Aorta (tissue), 5 donors: ENCODE measurements at regions not wholly inside any gene's neighbourhood (a gene's known extent, or its start where the extent isn't known, plus 50 kb on each side); places are given as distances from the start of the nearest gene placed in this dataset.

ENCODE experiments used
- ATAC-seq: fragments of 200-7000 bp; cut with Tn5 transposase; one replicate; pipeline ENCODE4 v1.9.1; 2022; ENCODE audit warnings: moderate library complexity; ENCODE audit not compliant: low FRiP score
- DNase-seq, 2 donors: peaks; one replicate each; pipeline ENCODE4 v3.0.0-alpha.2; 2020
- H3K27ac ChIP-seq, 2 donors: one replicate each; pipeline ENCODE4 v1.5.1; 2013; ENCODE audit warnings: low read length in 2 of 2, mild to moderate bottlenecking in 2 of 2, moderate library complexity in 2 of 2, control low read depth in 1 of 2, inconsistent platforms in 1 of 2, low read depth in 1 of 2
- H3K27me3 ChIP-seq, 2 donors: one replicate each; pipeline ENCODE4 v1.6.1; 2013; ENCODE audit warnings: control low read depth in 1 of 2, low read length in 1 of 2, mild to moderate bottlenecking in 1 of 2, moderate library complexity in 1 of 2; ENCODE audit not compliant: insufficient read depth in 2 of 2, control insufficient read depth in 1 of 2
- H3K36me3 ChIP-seq, 2 donors: one replicate each; pipeline ENCODE4 v1.6.1; 2013; ENCODE audit warnings: control low read depth in 1 of 2, low read length in 1 of 2, mild to moderate bottlenecking in 1 of 2; ENCODE audit not compliant: insufficient read depth in 2 of 2, control insufficient read depth in 1 of 2
- H3K4me1 ChIP-seq, 2 donors: one replicate each; pipeline ENCODE4 v1.6.1; 2013; ENCODE audit warnings: low read length in 2 of 2, control low read depth in 1 of 2, mild to moderate bottlenecking in 1 of 2, moderate library complexity in 1 of 2; ENCODE audit not compliant: insufficient read depth in 2 of 2, control insufficient read depth in 1 of 2
- H3K4me3 ChIP-seq, 2 donors: one replicate each; pipeline ENCODE4 v1.5.1; 2013; ENCODE audit warnings: low read length in 2 of 2, control low read depth in 1 of 2, mild to moderate bottlenecking in 1 of 2
- H3K9me3 ChIP-seq: one replicate; pipeline ENCODE4 v1.6.1; 2013; ENCODE audit warnings: mild to moderate bottlenecking, low read length; ENCODE audit not compliant: control insufficient read depth
- WGBS, 2 donors: extraction: QIAGEN DNeasy Blood & Tissue Kit; methylation state at CpG; one replicate each; pipeline ENCODE4 v1.1.7; 2013; 5-methylcytosine and 5-hydroxymethylcytosine counted together
- intact Hi-C, 2 donors: fragments of 100-400 bp; cut with DNase I; formaldehyde crosslinking; loops; one replicate each; pipeline versions ENCODE4 v1.14.2 to v1.15.0; 2022
- donor health status: healthy with polysubstance abuse.
- donor health status: Bipolar disorder and iron deficiency.
- donor health status: DM: no; HTN: no; CAD: no.
- donor health status: DM: no; HTN: no; CAD: no.
- donor health status: DM: yes; HTN: yes; CAD: no.

GRCh38 chr6:155660251-155660977 lies 204.8 kb upstream of the NOX3 start:
- no peaks in the 10 kb centered on the region for H3K4me1 ChIP-seq
- peaks cover 2% of the 10 kb centered on the region for H3K9me3 ChIP-seq
- no peaks in the 10 kb centered on the region for H3K36me3 ChIP-seq
- H3K4me3 ChIP-seq, result no peak overlapping the region
- DNase-seq (no peak), ATAC-seq (no peak)
- intact Hi-C loops, result no loop called here
- H3K27ac ChIP-seq, result no peak overlapping the region
- 44 to 46% methylated on average over 6 of the region's 6 CpGs for WGBS, 2 donors
- H3K27me3 ChIP-seq, result no peaks in the 10 kb centered on the region

GRCh38 chr6:155656024-155656423 lies 200.4 kb upstream of the NOX3 start:
- intact Hi-C loops, result no loop called here
- Histone ChIP-seq H3K9me3 (peaks cover 2% of the 10 kb centered on the region), H3K4me3 (no peak overlapping the region), H3K27ac (no peak overlapping the region), H3K27me3 (no peaks in the 10 kb centered on the region), H3K36me3 (no peaks in the 10 kb centered on the region), H3K4me1 (no peaks in the 10 kb centered on the region)
- ATAC-seq (no peak), DNase-seq (no peak)
- 70 to 74% methylated on average over 3 of the region's 3 CpGs for WGBS, 2 donors

GRCh38 chr6:155654474-155654873 lies 198.8 kb upstream of the NOX3 start:
- Histone ChIP-seq H3K4me3 (no peak overlapping the region), H3K9me3 (peaks cover 2% of the 10 kb centered on the region), H3K27ac (no peak overlapping the region), H3K4me1 (no peaks in the 10 kb centered on the region), H3K27me3 (no peaks in the 10 kb centered on the region), H3K36me3 (no peaks in the 10 kb centered on the region)
- DNase-seq (no peak), ATAC-seq (no peak)
- intact Hi-C loops, result no loop called here

- no peaks in the 10 kb centered on the region for H3K36me3 ChIP-seq
- no peak overlapping the region for H3K4me3 ChIP-seq
- DNase-seq (no peak), ATAC-seq (no peak)
- H3K27ac ChIP-seq, result no peak overlapping the region
- H3K4me1 ChIP-seq, result no peaks in the 10 kb centered on the region
- intact Hi-C loops, result no loop called here
- H3K9me3 ChIP-seq, result no peaks in the 10 kb centered on the region
- H3K27me3 ChIP-seq, result no peaks in the 10 kb centered on the region
- WGBS, 2 donors, result 39 to 44% methylated on average over 5 of the region's 5 CpGs
Observed at GRCh38 chr6:155648301-155648700, 192.7 kb upstream of the NOX3 start.

- Histone ChIP-seq H3K27ac (no peak overlapping the region), H3K27me3 (peaks cover 0 to 1% of the 10 kb centered on the region in 2 donors), H3K4me3 (no peak overlapping the region), H3K36me3 (no peaks in the 10 kb centered on the region), H3K9me3 (peaks cover 3% of the 10 kb centered on the region), H3K4me1 (no peaks in the 10 kb centered on the region)
- intact Hi-C loops, result no loop called here
- ATAC-seq, result no peak
- no peak for DNase-seq
Observed at GRCh38 chr6:155647354-155647753, 191.7 kb upstream of the NOX3 start.

DNA sequence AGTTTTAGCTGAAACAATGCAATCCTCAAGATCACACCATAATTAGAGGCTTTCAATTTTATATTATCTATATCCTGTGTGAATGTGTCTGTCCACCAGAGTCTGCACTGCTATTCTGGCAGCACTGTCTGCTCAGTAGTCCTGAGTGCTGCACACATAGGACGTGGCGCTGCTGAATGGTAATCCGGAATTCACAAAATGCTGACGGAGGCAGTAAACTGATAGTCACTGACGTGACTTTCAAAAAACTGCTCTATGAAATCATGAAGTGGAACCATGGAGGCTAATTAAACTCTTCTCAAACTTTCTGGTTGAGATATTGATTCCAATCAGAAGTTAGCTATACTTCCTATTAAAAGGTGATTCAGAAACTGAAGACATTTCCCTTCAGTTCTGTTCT lies 190.8 kb upstream of the NOX3 start:
- intact Hi-C loops, result no loop called here
- ATAC-seq, result no peak
- Histone ChIP-seq H3K4me3 (no peak overlapping the region), H3K27ac (no peak overlapping the region), H3K36me3 (no peaks in the 10 kb centered on the region), H3K9me3 (peaks cover 3% of the 10 kb centered on the region), H3K27me3 (peaks cover 0 to 1% of the 10 kb centered on the region in 2 donors), H3K4me1 (no peaks in the 10 kb centered on the region)
- DNase-seq, result no peak
- WGBS, 2 donors, result 56 to 58% methylated on average over 5 of the region's 5 CpGs

DNA sequence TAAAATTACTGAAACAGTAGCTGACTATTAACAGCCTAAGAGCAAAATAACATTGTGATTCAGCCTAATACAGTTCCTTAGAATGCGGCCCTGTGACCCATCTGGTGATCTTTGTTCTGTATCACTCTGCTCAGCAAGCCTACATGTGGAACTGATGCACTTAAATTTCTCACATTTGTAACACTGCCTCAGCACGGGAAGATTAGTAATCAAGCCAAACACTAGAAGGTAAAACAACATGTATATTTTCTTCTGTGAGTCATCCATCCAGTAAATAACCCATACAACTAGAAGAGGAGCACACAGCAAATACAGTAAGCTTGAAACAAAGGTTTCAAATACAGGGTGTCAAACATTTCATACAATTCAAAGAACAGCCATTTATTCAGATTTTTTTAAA lies 189.7 kb upstream of the NOX3 start:
- intact Hi-C loops, result no loop called here
- ATAC-seq (no peak), DNase-seq (no peak)
- no peaks in the 10 kb centered on the region for H3K4me1 ChIP-seq
- peaks cover 3% of the 10 kb centered on the region for H3K9me3 ChIP-seq
- H3K27me3 ChIP-seq, result peaks cover 0 to 1% of the 10 kb centered on the region in 2 donors
- H3K36me3 ChIP-seq, result no peaks in the 10 kb centered on the region
- no peak overlapping the region for H3K4me3 ChIP-seq
- no peak overlapping the region for H3K27ac ChIP-seq
- 51 to 54% methylated on average over 2 of the region's 2 CpGs for WGBS, 2 donors

DNA sequence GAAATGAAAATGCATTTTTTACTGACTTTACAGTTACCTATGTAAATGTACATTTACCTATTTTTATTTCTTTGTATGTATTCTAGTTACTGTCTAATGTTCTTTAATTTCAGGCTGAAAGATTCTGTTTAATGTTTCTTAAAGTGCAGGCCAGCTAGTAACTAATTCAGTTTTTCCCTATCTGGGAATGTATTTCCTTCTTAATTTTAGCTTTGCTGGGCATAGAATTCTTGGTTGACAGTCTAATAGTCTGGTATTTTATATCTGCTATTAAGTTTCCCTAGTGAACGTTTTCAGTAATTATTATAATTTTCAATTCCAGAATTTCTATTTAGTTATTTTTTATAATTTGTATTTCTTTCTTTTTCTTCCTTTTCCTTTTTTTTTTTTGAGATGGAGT lies 186.0 kb upstream of the NOX3 start:
- DNase-seq (no peak), ATAC-seq (no peak)
- Histone ChIP-seq H3K27ac (no peak overlapping the region), H3K9me3 (peaks cover 4% of the 10 kb centered on the region), H3K27me3 (peaks cover 0 to 1% of the 10 kb centered on the region in 2 donors), H3K4me3 (no peak overlapping the region), H3K4me1 (no peaks in the 10 kb centered on the region), H3K36me3 (no peaks in the 10 kb centered on the region)
- intact Hi-C loops, result no loop called here
- WGBS, 2 donors, result 78 to 88% methylated on average over 1 of the region's 1 CpG

DNA sequence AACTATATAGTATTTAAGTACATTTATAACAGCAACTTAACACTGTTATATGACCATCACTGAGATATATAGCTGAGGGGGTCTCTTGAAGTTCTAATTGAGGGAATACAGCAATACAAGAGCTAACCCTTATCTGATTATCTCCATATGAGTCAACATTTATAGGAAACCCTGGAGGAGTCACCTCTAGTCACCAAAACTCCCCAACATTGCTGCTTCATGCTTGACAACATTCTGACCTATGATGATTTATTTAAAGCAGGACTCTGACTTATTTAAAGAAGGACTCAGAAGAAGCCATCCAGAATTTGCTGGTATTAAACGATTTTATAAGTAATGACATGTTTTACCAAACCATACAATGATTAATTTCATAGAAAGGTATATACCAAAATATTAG lies 182.6 kb upstream of the NOX3 start:
- Histone ChIP-seq H3K9me3 (peaks cover 6% of the 10 kb centered on the region), H3K4me3 (no peak overlapping the region), H3K27me3 (peaks cover 0 to 1% of the 10 kb centered on the region in 2 donors), H3K27ac (no peak overlapping the region), H3K36me3 (no peaks in the 10 kb centered on the region), H3K4me1 (no peaks in the 10 kb centered on the region)
- 66 to 73% methylated on average over 1 of the region's 1 CpG for WGBS, 2 donors
- intact Hi-C loops, result no loop called here
- ATAC-seq (no peak), DNase-seq (no peak)
